Epithelial cell of esophagus (primary cell): ENCODE measurements at regions not wholly inside any gene's neighbourhood (a gene's known extent, or its start where the extent isn't known, plus 50 kb on each side); places are given as distances from the start of the nearest gene placed in this dataset.
"Not testable (repeated sequence)": the region's sequence is repeated elsewhere in the genome, so short reads cannot be mapped to it uniquely, and the experiment has no call there.

Source experiments
- DNase-seq: peaks from one replicate; pipeline ENCODE4 v3.0.0; 2010; ENCODE audit warnings: low read depth
- H3K4me3 ChIP-seq: 2 replicates; pipeline ENCODE4 v1.5.1; 2011; ENCODE audit warnings: mild to moderate bottlenecking, low read length, control low read depth
- TF ChIP-seq, protein P1 (sequence below): IDR thresholded peaks from 2 replicates; pipeline ENCODE4 v1.5.1; 2011; ENCODE audit warnings: low read depth, mild to moderate bottlenecking, low read length, control low read depth, inconsistent platforms; ENCODE audit not compliant: insufficient read depth; ENCODE audit errors: missing control alignments

DNA sequence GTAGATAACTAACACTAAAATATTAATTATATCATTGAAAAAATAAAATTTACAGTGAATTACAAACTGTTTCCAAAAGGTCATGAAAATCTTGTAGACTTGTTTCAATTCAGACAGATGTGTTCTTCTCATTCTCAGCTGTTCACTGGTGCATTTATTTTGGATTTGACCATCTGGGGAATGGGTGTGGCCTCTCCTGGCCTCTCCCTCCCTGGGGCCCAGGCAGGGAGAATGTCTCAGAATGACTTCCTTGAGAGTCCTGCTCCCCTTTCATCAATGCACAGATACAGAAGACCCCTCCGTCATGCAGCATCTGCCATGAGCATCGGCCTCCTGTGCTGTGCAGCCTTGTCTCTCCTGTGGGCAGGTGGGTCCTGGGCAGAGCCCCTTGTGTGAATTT, 192.8 kb upstream of the PRSS58 start:
- no peak overlapping the region for H3K4me3 ChIP-seq
- TF ChIP-seq, protein P1, sequence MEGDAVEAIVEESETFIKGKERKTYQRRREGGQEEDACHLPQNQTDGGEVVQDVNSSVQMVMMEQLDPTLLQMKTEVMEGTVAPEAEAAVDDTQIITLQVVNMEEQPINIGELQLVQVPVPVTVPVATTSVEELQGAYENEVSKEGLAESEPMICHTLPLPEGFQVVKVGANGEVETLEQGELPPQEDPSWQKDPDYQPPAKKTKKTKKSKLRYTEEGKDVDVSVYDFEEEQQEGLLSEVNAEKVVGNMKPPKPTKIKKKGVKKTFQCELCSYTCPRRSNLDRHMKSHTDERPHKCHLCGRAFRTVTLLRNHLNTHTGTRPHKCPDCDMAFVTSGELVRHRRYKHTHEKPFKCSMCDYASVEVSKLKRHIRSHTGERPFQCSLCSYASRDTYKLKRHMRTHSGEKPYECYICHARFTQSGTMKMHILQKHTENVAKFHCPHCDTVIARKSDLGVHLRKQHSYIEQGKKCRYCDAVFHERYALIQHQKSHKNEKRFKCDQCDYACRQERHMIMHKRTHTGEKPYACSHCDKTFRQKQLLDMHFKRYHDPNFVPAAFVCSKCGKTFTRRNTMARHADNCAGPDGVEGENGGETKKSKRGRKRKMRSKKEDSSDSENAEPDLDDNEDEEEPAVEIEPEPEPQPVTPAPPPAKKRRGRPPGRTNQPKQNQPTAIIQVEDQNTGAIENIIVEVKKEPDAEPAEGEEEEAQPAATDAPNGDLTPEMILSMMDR = no peak
- DNase-seq = no peak

DNA sequence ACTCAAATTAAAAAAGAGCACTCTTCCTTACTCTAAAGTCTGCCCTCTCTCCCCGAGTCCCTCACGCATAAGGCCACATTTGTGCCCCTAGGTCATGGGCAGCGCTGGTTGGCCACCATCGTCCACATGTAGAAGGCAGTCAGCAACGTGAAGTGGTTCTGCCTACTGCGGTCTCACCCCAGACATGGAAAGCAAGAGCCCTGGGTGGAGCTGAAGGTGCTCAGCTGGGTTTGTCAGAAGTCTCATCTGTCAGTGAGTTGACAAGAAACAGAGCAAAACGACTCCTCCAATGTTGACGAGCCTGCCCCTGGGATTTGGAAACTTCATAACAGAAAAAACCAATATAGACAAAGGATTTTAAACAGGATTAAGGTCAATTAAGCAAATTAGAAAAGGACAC, 192.3 kb upstream of the PRSS58 start:
- TF ChIP-seq, protein P1 = no peak
- H3K4me3 ChIP-seq = no peak overlapping the region
- no peak for DNase-seq

DNA sequence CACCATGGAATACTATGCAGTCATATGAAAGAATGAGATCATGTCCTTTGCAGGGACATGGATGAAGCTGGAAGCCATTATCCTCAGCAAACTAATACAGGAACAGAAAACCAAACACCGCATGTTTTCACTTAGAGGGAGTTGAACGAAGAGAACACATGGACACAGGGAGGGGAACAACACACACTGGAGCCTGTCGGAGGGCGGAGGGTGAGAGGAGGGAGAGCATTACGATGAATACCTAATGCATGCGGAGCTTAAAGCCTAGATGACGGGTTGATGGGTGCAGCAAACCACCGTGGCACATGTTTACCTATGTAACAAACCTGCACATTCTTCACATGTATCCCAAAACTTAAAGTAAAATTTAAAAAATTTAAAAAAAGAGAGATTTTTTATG, 191.0 kb upstream of the PRSS58 start:
- H3K4me3 ChIP-seq, DNase-seq: not testable (repeated sequence)

DNA sequence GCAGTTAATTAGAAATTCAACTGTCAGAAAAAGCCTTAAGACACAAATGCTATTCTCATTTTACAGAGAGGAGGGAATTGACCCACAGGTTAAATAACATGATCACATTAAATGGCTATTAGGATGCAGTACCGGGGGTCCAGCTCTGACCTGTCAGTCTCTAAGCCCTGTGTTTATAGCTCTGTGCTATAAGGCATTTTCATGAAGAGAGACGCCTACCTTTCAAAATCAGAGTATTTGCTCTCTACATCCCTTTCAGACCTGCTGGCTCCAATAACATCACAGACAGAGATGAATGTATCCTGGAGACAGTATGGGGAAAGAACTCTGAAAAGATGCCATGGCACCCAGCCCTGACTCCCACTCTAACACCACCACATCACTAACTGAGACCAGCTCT, 189.9 kb upstream of the PRSS58 start:
- H3K4me3 ChIP-seq = no peak overlapping the region
- TF ChIP-seq, protein P1 = no peak
- no peak for DNase-seq

DNA sequence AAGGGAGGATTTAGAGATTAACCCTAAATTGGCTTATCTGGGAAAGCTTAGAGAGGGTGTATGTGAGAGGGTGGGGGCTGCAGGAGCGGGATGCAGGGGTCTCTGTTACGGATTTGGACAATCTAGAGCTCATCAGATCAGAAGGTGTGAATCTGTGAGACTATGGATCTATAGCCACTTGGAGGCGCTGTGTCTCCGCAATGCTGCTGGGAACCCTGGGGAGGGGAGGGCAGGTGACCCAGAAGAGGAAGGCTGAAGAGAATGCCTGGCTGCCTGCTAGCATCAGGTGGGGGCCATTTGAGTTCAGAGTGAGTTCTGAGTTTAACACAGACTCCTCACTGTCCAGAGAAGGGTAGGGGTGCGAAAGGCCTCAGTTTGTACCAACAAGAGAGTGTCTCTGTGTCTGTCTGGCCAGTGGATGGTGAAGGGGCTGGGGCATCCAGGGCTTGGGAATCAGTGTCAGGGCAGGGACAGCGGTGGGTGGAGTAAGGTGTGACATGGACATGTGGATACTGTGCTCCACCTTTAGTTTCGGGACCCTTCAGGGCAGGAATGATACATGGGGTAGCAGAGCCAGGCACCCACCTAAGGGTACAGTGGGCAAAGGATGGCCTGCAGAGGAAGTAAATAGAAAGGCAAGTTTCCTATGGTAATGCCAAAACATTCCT, 187.3 kb upstream of the PRSS58 start:
- DNase-seq = peak; percentile 10
- H3K4me3 ChIP-seq = no peak overlapping the region
- TF ChIP-seq, protein P1 = peak; percentile 25

DNA sequence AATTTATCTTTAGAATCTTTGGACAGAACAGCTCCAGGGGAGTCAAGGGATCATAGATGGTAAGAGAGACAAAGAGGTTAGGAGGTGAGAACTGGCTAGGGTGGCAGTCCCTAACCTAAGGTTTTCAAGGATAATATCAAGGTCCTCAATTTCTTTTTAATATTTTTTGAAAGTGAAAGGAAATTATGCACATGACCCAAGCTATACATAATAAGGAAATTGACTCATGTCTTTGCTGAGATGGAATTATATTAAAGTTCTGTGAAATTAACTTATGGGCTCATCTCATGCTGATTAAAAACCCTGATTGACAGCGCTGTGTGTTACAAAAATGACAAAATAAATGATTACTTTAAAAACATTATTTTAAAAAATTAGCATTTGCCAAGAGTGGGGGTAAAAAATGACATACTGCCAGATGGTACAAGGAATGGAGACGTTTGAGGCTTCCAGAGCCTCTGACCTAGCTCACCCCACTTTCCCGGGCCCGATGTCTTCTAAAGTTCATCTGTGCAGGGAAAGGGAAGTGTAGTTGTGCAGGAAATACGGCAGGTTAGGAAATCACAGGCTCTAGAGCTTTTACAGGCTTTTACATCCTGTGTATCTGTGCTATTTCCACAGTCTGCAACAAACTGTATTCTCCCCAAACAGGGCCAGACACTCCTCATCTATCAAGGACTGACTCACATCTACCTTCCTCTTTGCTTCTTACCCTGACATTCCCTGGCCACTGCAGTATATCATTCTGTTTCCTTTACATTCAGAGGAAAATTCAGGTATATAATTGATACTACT, 185.6 kb upstream of the PRSS58 start:
- TF ChIP-seq, protein P1 = no peak
- no peak for DNase-seq
- no peak overlapping the region for H3K4me3 ChIP-seq

DNA sequence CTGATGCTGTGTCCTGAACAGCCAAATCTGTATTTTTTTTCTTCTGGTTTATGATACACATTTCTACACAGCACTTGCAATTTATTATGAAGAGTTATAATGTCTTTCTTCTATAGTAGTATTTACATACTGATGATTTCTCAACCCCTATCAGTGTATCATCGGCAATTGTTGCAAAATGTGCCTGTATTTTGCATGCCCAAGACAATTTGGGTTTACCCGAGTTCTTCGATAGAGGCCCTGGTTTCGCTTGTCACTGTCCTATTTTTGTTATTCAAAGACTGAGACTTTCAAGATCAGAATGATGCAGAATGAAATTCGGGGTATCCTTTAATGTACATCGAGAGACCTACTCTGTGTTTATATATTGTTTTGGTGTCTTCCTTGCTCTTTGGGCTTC, 184.5 kb upstream of the PRSS58 start:
- no peak overlapping the region for H3K4me3 ChIP-seq
- TF ChIP-seq, protein P1 = no peak
- DNase-seq = no peak
